ENCODE measurements at regions not wholly inside any gene's neighbourhood (a gene's known extent, or its start where the extent isn't known, plus 50 kb on each side); places are given as distances from the start of the nearest gene placed in this dataset.

DNA sequence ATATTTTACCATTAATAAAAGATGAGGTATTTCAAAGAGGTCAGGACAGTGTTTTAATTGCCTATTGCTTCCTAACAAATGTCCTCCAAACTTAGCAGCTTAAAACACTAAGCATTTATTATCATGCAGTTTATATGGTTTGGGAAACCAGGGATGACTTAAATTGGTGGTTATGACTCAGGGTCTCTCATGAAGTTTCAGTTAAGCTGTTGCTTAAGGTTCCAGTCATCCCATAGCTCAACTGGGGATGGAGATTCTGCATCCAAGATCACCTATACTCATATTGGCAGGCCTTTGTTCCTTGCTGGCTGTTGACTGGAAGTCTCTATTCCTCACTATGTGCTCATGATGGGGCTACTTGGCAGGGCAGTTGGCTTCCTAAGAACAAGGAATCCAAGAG lies 1329.9 kb upstream of the GOT2 start:
- no peak overlapping the region for H3K4me3 ChIP-seq (ENCODE audit: low read depth, poor library complexity, severe bottlenecking)
- TF ChIP-seq POLR2A (IDR thresholded peaks at IDR 0.05): no peak
- TF ChIP-seq, protein P1, sequence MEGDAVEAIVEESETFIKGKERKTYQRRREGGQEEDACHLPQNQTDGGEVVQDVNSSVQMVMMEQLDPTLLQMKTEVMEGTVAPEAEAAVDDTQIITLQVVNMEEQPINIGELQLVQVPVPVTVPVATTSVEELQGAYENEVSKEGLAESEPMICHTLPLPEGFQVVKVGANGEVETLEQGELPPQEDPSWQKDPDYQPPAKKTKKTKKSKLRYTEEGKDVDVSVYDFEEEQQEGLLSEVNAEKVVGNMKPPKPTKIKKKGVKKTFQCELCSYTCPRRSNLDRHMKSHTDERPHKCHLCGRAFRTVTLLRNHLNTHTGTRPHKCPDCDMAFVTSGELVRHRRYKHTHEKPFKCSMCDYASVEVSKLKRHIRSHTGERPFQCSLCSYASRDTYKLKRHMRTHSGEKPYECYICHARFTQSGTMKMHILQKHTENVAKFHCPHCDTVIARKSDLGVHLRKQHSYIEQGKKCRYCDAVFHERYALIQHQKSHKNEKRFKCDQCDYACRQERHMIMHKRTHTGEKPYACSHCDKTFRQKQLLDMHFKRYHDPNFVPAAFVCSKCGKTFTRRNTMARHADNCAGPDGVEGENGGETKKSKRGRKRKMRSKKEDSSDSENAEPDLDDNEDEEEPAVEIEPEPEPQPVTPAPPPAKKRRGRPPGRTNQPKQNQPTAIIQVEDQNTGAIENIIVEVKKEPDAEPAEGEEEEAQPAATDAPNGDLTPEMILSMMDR (IDR thresholded peaks at IDR 0.05): no peak
- no peak for DNase-seq (ENCODE audit: low spot score in 2 of 2)
- intact Hi-C loops (cut with DNase I; ENCODE audit: low total_unique reads): no loop called here

DNA sequence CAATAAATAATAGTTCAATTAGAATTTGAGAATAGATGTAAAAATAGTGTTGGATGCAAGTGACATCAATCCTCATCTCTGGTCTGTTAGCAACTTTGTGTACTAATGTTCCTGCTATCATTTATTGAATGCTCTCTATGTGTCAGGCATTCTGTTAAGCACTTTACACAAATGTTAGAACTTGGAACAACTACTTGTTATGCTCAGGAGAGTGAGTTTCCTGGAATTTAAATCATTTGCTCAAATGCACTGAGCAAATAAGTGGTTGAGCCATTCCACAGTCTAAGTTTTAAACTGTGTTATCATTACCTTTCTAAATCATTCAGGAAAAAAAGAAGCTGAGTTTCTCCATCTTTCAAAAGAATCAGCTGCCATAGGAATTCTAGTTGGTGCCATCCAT lies 1327.3 kb upstream of the GOT2 start:
- TF ChIP-seq, protein P1 (IDR thresholded peaks at IDR 0.05): no peak
- TF ChIP-seq POLR2A (IDR thresholded peaks at IDR 0.05): no peak
- DNase-seq (ENCODE audit: low spot score in 2 of 2): no peak
- intact Hi-C loops (cut with DNase I; ENCODE audit: low total_unique reads): no loop called here
- H3K4me3 ChIP-seq (ENCODE audit: low read depth, poor library complexity, severe bottlenecking): no peak overlapping the region

DNA sequence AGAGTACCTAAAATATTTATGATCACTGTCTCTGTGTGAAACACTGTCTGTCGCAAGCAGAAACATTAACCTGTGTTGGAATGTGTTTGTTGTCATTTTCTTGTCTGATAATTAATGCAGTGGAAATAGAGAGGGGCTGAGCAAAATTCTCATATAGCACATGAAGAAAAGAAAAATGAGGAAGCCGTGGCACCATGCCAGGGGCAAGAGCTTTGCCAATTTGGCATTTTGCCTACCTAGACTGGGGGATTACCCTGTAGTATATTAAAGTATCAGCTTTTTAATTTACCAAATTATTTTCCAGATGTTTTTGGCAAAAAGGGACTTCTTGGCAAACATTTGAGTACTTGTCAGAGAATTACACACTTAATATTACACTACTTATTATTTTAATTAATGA lies 1326.6 kb upstream of the GOT2 start:
- WGBS, 2 donors: 13 to 18% methylated on average over 2 of the region's 2 CpGs
- TF ChIP-seq, protein P1 (IDR thresholded peaks at IDR 0.05): no peak
- TF ChIP-seq POLR2A (IDR thresholded peaks at IDR 0.05): no peak
- H3K4me3 ChIP-seq (ENCODE audit: low read depth, poor library complexity, severe bottlenecking): no peak overlapping the region
- intact Hi-C loops (cut with DNase I; ENCODE audit: low total_unique reads): no loop called here
- no peak for DNase-seq (ENCODE audit: low spot score in 2 of 2)

DNA sequence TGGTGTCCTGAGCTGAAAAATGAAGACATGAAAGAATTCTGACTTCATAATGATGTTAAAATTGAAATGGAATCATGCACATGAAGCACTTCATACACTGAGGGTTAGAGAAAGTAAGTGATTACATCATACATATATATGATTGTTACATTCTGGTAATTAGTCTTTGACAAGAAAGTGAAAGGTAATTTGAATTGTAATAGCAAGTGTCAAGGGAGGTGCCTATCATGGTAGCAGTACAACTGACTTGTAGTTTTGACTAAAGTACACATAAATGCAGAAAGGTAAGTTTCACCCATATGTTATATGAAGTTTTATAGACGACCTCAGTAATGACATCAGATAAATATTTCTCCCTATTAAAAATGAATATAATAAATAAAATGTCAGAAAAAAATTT lies 1325.0 kb upstream of the GOT2 start:
- intact Hi-C loops (cut with DNase I; ENCODE audit: low total_unique reads): no loop called here

DNA sequence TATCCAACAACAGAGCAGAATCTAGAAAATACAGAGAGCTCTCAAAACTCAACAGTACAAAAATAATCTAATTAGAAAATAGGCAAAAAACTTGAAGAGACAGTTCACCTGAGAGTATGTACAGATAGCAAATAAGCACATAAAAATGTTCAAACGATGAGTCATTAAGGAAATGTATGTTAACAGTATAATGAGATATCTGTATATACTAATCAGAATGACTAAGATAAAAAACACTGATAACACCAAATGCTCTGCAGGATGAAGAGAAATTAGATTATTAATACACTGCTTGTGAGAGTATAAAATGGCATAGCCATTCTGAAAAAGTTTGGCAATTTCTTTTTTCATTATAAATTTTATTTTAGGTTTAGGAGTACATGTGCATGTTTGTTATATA lies 1307.6 kb upstream of the GOT2 start:
- intact Hi-C loops (cut with DNase I; ENCODE audit: low total_unique reads): no loop called here
- DNase-seq (ENCODE audit: low spot score in 2 of 2): no peak
- TF ChIP-seq, protein P1 (IDR thresholded peaks at IDR 0.05): no peak
- TF ChIP-seq POLR2A (IDR thresholded peaks at IDR 0.05): no peak
- H3K4me3 ChIP-seq (ENCODE audit: low read depth, poor library complexity, severe bottlenecking): no peak overlapping the region
- 41 to 62% methylated on average over 1 of the region's 1 CpG for WGBS, 2 donors

More for the DNA sequence above, 1325.0 kb upstream of the GOT2 start:
- DNase-seq (ENCODE audit: low spot score in 2 of 2): no peak
- H3K4me3 ChIP-seq (ENCODE audit: low read depth, poor library complexity, severe bottlenecking): no peak overlapping the region
- TF ChIP-seq POLR2A (IDR thresholded peaks at IDR 0.05): no peak
- TF ChIP-seq, protein P1 (IDR thresholded peaks at IDR 0.05): no peak
- 40 to 50% methylated on average over 1 of the region's 1 CpG for WGBS, 2 donors

DNA sequence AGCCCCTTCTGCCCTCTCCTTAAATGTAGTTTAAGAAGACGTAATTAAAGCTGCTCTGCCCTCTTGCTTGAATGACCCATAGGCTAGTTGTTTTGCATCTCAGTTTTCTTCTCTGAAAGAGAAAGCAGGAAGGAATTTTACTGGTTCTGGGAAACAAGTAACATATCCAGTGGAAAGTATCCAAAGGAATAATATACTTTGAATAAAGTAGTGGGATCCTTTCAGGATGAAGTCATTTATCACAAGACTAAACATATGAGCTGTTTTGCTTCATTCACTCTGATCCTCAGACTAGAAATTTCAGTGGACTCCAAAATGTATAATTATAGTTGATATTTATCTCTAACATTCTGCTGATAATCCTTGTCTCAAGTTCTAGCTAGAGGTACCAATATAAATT lies 1297.6 kb upstream of the GOT2 start:
- intact Hi-C loops (cut with DNase I; ENCODE audit: low total_unique reads): no loop called here
- no peak overlapping the region for H3K4me3 ChIP-seq (ENCODE audit: low read depth, poor library complexity, severe bottlenecking)
- DNase-seq (ENCODE audit: low spot score in 2 of 2): no peak
- TF ChIP-seq, protein P1 (IDR thresholded peaks at IDR 0.05): no peak
- no peak for TF ChIP-seq POLR2A (IDR thresholded peaks at IDR 0.05)
- WGBS, 2 donors: 85 to 87% methylated on average over 1 of the region's 1 CpG

Data from lower leg skin (tissue), 4 donors.